ENCODE measurements at regions not wholly inside any gene's neighbourhood (a gene's known extent, or its start where the extent isn't known, plus 50 kb on each side); places are given as distances from the start of the nearest gene placed in this dataset.

DNA sequence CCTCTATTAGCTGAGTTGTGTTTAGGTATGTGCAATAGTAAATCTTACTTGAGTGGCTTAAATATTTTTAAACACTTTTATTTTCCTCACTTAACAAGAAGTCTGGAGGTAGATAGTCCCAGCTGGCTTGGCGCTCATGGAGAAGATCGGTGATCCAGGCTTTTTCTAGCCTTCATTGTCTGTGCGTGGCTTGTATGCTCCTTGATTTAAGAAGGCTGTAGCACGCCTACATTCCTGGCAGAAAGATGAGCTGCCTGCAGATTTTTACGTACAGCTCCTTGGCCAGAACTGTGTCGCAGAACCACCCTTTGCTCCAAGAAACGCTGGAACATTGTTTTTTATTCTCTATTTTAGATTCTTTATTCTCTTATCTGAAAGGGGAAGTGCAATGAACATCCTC, 284.1 kb downstream of the KIF20B start:
- TF ChIP-seq, protein P1, sequence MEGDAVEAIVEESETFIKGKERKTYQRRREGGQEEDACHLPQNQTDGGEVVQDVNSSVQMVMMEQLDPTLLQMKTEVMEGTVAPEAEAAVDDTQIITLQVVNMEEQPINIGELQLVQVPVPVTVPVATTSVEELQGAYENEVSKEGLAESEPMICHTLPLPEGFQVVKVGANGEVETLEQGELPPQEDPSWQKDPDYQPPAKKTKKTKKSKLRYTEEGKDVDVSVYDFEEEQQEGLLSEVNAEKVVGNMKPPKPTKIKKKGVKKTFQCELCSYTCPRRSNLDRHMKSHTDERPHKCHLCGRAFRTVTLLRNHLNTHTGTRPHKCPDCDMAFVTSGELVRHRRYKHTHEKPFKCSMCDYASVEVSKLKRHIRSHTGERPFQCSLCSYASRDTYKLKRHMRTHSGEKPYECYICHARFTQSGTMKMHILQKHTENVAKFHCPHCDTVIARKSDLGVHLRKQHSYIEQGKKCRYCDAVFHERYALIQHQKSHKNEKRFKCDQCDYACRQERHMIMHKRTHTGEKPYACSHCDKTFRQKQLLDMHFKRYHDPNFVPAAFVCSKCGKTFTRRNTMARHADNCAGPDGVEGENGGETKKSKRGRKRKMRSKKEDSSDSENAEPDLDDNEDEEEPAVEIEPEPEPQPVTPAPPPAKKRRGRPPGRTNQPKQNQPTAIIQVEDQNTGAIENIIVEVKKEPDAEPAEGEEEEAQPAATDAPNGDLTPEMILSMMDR (IDR thresholded peaks at IDR 0.05 in 4 of 5, conservative IDR thresholded peaks at IDR 0.05 in 1 of 5): no peak
- no peak for TF ChIP-seq POLR2A (IDR thresholded peaks at IDR 0.05)

Data from gastrocnemius medialis (tissue), 4 donors.